IgD-negative memory B cell (primary cell): ENCODE measurements at regions not wholly inside any gene's neighbourhood (a gene's known extent, or its start where the extent isn't known, plus 50 kb on each side); places are given as distances from the start of the nearest gene placed in this dataset.
"Not testable (repeated sequence)": the region's sequence is repeated elsewhere in the genome, so short reads cannot be mapped to it uniquely, and the experiment has no call there.

Source experiments
- H3K27ac Mint-ChIP-seq, 3 donors: one replicate each; pipeline ENCODE4 v1.8.0; 2020 to 2022; ENCODE audit warnings: mild to moderate bottlenecking in 3 of 3, mixed read lengths in 3 of 3, moderate library complexity in 1 of 3
- H3K27me3 Mint-ChIP-seq: one replicate; pipeline ENCODE4 v1.8.0; 2021; ENCODE audit warnings: mixed read lengths
- H3K36me3 Mint-ChIP-seq: one replicate; pipeline ENCODE4 v1.8.0; 2020; ENCODE audit warnings: mild to moderate bottlenecking, mixed read lengths
- H3K4me1 Mint-ChIP-seq, 3 donors: one replicate each; pipeline ENCODE4 v1.8.0; 2020 to 2022; ENCODE audit warnings: mixed read lengths in 3 of 3, mild to moderate bottlenecking in 1 of 3
- H3K4me3 Mint-ChIP-seq, 4 donors: one replicate each; pipeline ENCODE4 v1.8.0; 2020 to 2022; ENCODE audit warnings: mild to moderate bottlenecking in 4 of 4, mixed read lengths in 4 of 4, moderate library complexity in 3 of 4
- H3K9me3 Mint-ChIP-seq, 3 donors: one replicate each; pipeline ENCODE4 v1.8.0; 2020 to 2021; ENCODE audit warnings: mixed read lengths in 3 of 3, mild to moderate bottlenecking in 1 of 3

DNA sequence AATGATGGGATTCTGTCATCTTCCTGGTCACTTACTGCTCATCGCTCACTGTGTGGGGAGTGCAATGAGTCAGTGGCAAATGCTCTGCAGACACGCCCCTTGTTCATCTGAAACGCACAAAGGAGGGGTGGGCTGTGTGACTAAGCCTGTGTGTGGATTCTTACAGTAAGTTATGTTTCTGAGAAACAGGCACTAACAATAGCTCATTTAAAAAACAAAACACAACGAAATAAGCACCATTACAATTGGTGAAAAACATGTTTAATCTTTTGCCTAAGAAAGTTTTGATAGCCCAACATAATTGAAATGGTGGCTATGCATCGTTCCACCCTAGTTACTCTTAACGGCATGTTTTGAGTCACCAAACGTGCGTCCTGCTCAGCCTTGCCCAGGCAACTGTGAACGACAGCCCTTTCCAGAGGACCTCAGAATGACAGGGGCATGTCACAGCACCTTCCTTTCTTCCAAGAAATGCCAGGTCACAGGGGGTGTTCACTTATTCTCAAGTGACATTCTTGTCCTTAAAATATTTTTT is 118.4 kb upstream of the SGK1 start:
- Mint-ChIP-seq H3K4me1 (peaks cover 12 to 23% (median 19%) of the 10 kb centered on the region in 3 donors), H3K27me3 (no peaks in the 10 kb centered on the region), H3K27ac (peak overlapping the region in 1 of 3 donors; percentile 9), H3K9me3 (no peaks in the 10 kb centered on the region), H3K4me3 (peak overlapping the region; percentile 19 to 81 (median 69)), H3K36me3 (no peaks in the 10 kb centered on the region)

DNA sequence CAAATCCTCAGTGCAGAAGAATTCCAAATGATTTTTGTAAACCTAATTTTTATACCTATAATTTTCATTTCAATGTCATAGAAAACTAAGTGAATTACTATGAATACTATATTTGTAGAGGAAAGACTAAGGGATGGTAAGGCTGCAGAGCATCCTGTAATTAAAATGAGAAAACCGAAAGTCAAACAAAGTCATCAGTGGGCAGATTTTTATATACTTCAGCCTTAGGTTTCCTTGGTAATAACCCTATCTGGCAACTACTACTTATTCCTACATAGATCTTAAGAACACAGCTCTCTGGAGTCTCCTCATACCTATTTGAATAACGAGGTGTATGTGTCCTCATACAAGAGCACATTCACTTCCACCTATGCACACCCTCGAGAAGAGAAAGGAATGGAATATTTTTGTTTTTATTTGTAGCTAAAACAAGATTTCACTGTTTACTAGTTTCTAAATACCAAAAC is 117.9 kb upstream of the SGK1 start:
- Mint-ChIP-seq H3K9me3 (no peaks in the 10 kb centered on the region), H3K27me3 (no peaks in the 10 kb centered on the region), H3K4me1 (peaks cover 12 to 23% (median 19%) of the 10 kb centered on the region in 3 donors), H3K27ac (peak overlapping the region in 1 of 3 donors; percentile 69), H3K36me3 (no peaks in the 10 kb centered on the region), H3K4me3 (peak overlapping the region; percentile 19 to 81 (median 69))

DNA sequence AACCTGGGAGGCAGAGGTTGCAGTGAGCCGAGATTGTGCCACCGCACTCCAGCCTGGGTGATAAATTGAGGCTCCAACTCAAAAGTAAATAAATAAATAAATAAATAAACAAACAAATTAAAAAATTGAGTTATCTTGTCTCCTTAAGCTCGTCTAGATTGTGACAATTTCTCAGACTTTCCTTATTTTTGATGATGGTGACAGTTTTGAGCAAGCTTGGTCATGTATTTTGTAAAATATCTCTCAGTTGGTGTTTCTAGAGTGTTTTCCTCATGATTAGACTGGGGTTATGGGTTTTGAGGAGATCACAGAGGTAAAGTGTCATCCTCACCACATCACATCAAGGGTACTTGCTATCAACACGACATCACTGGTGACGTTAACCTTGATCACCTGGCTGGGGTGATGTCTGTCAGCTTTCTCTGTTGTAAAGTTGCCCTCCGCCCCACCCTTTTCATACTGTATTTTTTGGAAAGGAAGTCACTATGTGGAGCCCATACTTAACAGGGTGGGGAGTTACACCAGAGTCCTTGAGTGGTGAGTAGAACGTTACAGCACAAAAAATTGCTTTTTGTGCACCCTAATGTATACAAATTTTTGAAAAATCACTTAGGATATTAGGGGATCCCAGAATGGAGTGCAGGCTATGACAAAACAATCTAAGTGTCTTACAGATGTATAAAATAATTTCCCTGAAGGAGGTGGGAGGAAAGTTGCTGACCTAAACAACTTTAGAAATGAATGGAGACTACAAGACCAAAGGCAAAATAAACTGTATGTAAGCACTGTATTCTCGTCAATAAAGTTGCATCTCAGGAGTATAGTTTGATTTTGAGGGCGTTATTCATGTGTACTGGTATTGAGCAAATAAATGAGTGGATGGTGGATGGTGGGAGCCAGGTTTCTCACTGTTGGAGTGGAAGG is 116.4 kb upstream of the SGK1 start:
- H3K9me3 Mint-ChIP-seq: no peaks in the 10 kb centered on the region
- H3K4me1 Mint-ChIP-seq: peaks cover 12 to 23% (median 19%) of the 10 kb centered on the region in 3 donors
- no peaks in the 10 kb centered on the region for H3K36me3 Mint-ChIP-seq
- no peak overlapping the region for H3K4me3 Mint-ChIP-seq
- H3K27ac Mint-ChIP-seq: no peak overlapping the region
- H3K27me3 Mint-ChIP-seq: no peaks in the 10 kb centered on the region

DNA sequence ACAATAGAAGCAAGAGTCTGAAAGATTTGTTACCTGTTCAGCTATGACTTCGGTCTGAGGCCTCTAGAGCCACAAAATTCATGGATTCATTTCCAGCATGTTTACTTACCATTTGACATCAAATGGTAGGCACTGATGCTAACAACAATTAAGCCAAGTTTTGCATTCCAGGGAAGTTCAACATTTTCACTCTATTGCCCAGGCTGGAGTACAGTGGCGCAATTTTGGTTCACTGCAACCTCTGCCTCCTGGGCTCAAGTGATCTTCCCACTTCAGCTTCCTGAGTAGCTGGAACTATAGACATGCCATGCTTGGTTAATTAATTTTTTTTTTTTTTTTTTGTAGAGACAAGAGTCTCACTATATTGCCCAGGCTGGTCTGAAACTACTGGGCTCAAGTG is 114.1 kb upstream of the SGK1 start:
- peaks cover 11 to 16% (median 13%) of the 10 kb centered on the region in 3 donors for H3K4me1 Mint-ChIP-seq
- no peaks in the 10 kb centered on the region for H3K9me3 Mint-ChIP-seq

DNA sequence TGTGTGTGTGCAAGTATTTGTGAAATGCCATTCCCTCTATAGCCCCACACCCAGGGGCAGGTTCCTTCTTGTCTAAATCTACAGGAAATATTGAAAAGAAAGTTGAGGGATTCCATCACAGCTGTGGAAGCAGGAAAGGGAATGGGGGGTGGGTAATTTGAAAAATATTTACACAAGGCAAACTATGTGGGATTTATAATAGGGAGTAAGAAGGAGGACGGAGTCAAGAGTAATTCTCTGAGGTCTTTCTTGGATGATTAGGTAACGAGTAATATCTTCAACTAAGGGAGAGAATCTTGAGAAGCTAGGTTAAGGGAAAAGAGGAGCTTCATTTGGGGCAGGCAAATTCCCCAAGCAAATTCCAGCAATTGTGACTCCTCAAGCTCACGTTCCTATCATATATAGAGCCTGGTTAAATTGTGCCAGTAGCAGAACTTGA is 113.5 kb upstream of the SGK1 start:
- H3K36me3 Mint-ChIP-seq: no peaks in the 10 kb centered on the region
- peaks cover 5 to 10% (median 9%) of the 10 kb centered on the region in 3 donors for H3K4me1 Mint-ChIP-seq
- H3K4me3 Mint-ChIP-seq: no peak overlapping the region
- H3K9me3 Mint-ChIP-seq: no peaks in the 10 kb centered on the region
- H3K27ac Mint-ChIP-seq: no peak overlapping the region
- H3K27me3 Mint-ChIP-seq: no peaks in the 10 kb centered on the region

More for the DNA sequence above, 114.1 kb upstream of the SGK1 start:
- H3K36me3 Mint-ChIP-seq: no peaks in the 10 kb centered on the region
- no peak overlapping the region for H3K4me3 Mint-ChIP-seq
- H3K27me3 Mint-ChIP-seq: no peaks in the 10 kb centered on the region
- H3K27ac Mint-ChIP-seq: no peak overlapping the region

DNA sequence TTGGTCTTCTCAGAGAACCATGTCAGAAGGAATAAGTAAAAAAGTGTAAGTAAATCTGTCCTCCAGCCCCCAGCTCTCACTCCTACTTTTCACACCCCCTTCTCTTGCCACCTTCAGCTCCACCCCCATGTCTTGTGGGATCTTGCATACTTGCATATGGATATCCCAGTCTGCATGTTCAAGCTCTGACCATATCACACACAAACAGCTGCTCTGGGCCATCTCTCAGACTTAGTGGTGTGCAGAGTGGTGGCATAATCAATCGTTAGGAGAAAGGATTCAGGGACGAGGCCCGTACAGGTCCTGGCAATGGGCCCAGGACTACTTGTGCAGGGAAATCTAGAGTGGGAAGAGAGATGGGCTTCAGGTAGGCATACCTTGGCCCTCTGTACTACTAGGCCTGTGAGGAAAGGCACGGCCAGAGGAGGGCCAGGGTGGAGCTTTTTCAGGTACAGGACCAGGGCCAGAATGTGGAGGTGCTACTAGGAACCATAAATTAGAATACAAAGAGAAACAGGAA is 112.0 kb upstream of the SGK1 start:
- Mint-ChIP-seq H3K36me3 (no peaks in the 10 kb centered on the region), H3K27ac (no peak overlapping the region), H3K4me1 (peaks cover 0 to 6% (median 2%) of the 10 kb centered on the region in 3 donors), H3K27me3 (no peaks in the 10 kb centered on the region), H3K4me3 (no peak overlapping the region), H3K9me3 (no peaks in the 10 kb centered on the region)

DNA sequence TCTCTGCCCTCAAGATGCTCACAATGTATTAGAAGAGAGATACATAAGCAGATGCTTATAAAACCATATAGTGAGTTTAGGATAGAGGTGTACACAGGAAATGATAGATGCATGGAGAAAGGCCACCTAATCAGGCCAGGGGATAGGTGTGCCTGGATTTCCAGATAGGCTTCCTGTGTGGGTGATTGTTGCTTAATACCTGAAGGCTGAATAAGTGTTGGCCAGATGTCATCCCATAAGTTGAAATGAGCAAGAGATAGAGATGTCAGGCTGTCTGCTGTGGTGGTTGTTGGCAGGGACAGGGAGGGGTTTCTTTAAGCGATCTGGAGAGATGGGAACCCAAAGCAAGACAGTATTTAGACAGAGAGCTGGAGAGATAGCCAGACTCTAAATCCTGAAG is 109.8 kb upstream of the SGK1 start:
- Mint-ChIP-seq H3K9me3 (no peaks in the 10 kb centered on the region), H3K27ac (no peak overlapping the region), H3K27me3 (no peaks in the 10 kb centered on the region), H3K36me3 (no peaks in the 10 kb centered on the region), H3K4me3 (no peak overlapping the region), H3K4me1 (peaks cover 0 to 10% (median 7%) of the 10 kb centered on the region in 3 donors)

DNA sequence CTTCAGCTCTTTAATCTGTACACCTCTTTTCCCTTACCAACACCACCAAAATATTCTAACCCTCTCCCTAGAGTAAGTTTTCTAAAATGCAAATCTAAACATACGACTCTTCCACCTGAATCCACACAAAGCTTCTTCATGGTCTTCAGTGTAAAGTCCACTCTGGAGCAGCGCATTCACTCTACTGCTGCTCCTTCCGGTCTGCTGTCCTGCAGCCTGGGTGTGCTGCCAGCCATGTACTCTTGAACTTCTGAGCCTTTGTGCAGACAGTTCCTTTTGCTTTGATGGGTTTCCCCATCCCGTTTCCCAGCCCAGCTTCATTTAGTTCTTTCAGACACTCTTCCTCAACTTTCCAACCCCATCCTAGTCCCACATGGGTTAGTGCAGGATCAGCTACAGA is 108.7 kb upstream of the SGK1 start:
- H3K27me3 Mint-ChIP-seq: no peaks in the 10 kb centered on the region
- H3K4me3 Mint-ChIP-seq: no peak overlapping the region
- H3K36me3 Mint-ChIP-seq: no peaks in the 10 kb centered on the region
- H3K9me3 Mint-ChIP-seq: no peaks in the 10 kb centered on the region
- H3K27ac Mint-ChIP-seq: no peak overlapping the region
- H3K4me1 Mint-ChIP-seq: peaks cover 0 to 10% (median 8%) of the 10 kb centered on the region in 3 donors

DNA sequence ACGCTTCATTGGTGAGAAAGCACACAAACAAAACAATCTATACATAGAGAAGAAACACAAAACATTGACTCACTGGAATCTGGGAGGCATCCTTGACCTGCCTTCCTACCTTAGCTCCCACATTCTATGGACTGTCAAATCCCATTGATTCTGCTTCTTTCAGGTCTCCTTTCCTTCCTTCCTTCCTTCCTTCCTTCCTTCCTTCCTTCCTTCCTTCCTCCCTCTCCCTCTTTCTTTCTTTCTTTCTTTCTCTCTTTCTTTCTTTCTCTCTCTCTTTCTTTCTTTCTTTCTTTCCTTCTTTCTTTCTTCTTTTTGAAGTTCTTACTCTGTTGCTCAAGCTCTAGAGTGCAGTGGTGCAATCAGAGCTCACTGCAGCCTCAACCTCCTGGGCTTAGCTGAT is 108.0 kb upstream of the SGK1 start:
- not testable (repeated sequence) for H3K9me3 Mint-ChIP-seq, H3K36me3 Mint-ChIP-seq, H3K4me3 Mint-ChIP-seq, H3K27ac Mint-ChIP-seq, H3K27me3 Mint-ChIP-seq
- peaks cover 0 to 10% (median 8%) of the 10 kb centered on the region in 3 donors for H3K4me1 Mint-ChIP-seq

DNA sequence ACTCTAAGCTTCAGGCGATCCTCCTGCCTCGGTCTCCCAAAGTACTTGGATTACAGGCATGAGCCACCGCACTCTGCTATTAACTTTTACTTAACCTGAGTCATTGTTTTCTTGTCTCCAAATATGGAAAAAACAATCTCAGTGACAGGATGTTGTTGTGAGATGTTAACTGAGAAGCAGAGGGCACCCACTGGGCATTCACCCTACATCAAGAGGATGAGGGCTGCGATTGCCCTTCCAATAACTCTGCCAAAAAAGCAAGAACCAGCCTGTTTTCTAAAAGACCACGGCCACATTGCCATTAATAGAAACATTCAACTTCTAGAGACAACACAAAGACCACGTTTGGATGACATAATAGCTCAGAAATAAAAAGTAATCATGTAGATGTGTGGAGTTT is 107.6 kb upstream of the SGK1 start:
- H3K36me3 Mint-ChIP-seq: no peaks in the 10 kb centered on the region
- no peak overlapping the region for H3K27ac Mint-ChIP-seq
- no peaks in the 10 kb centered on the region for H3K9me3 Mint-ChIP-seq
- H3K4me1 Mint-ChIP-seq: peaks cover 0 to 10% (median 8%) of the 10 kb centered on the region in 3 donors
- no peak overlapping the region for H3K4me3 Mint-ChIP-seq
- H3K27me3 Mint-ChIP-seq: no peaks in the 10 kb centered on the region

DNA sequence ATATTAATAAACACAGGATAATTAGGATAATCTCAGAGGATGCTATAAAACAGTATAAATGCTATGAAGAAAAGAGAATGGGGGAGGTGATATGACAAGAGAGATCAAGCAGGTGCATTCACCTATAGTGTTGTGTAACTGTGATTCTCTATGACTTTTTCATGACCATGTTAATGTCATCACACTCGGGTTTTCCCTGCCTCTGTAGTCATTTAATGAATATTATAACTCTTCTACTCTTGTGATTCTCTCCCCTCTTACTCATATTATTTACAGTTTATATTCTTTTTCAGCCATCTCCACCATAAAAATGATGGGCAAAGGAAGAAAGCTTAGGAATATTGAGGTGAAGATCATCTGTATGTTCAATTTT is 106.9 kb upstream of the SGK1 start:
- Mint-ChIP-seq H3K9me3 (no peaks in the 10 kb centered on the region), H3K27me3 (no peaks in the 10 kb centered on the region), H3K27ac (no peak overlapping the region)

DNA sequence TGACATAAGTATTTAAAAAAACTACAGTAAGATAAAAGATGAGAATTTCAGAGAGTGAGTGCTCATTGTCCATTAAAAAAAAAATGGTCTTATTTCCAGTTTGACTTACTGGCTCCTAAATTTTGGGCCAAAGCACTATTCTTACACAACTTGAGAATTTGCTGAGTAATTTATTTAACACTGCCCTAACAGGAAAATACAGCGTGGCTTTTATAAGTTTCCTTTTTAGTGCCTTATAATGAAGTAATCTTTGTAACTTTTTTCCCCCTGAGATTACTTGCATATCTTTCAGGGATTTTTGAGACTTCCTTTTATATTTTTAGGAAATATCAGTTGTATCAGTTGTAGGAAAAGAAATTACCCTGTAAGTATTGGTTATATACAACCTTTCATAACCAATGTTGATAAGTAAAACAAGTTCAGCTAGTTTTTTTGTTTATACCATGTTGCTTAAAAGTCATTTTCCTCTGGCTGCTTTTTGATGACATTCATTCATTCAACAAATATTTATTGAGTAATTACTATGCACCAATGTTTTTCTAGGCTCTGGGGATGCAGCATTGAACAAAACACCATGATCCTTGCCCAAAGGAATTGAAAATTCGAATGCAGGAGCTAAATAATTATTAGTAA is 106.4 kb upstream of the SGK1 start:
- Mint-ChIP-seq H3K4me3 (no peak overlapping the region), H3K27ac (no peak overlapping the region), H3K9me3 (no peaks in the 10 kb centered on the region), H3K36me3 (no peaks in the 10 kb centered on the region), H3K4me1 (peaks cover 0 to 10% (median 8%) of the 10 kb centered on the region in 3 donors), H3K27me3 (no peaks in the 10 kb centered on the region)

More for the DNA sequence above, 106.9 kb upstream of the SGK1 start:
- Mint-ChIP-seq H3K4me1 (peaks cover 0 to 10% (median 8%) of the 10 kb centered on the region in 3 donors), H3K4me3 (no peak overlapping the region), H3K36me3 (no peaks in the 10 kb centered on the region)

DNA sequence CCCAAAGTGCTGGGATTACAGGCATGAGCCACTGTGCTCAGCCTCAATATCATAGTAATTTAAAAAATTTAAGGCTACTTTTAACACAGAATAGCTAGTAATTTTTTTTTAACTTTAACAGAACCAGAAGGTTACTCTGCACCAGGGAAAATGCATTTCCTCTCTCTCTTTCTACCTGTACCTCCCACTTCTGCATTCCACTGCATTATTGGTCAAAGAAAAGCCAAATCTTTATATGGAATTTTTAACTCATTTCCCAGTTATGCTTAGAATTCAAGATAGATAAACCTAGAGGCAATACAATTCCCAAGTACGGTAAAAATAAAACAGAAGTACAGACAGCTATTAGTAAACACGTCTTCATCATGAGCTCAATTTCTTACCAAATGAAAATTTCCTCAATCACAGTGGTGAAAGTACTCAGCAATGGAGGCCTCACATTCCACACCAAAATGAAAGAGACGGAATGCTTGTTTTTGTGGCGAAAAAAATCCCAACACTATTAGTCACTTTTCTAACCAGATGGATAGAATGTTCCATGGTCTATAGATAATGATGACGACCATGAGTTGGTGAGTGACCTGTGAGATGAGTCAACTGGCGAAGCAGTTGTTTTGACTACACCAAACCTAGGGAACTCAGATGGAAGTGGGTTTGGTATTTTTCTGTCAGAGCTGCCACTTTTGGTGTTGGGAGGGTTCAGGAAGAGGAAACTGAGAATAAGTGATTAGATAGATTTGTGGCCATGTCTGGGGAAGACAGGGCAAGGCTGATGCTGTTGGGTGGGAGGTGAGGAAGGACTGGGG is 104.7 kb upstream of the SGK1 start:
- H3K36me3 Mint-ChIP-seq: no peaks in the 10 kb centered on the region
- no peaks in the 10 kb centered on the region for H3K27me3 Mint-ChIP-seq
- H3K27ac Mint-ChIP-seq: no peak overlapping the region
- H3K9me3 Mint-ChIP-seq: no peaks in the 10 kb centered on the region
- peaks cover 0 to 10% (median 8%) of the 10 kb centered on the region in 3 donors for H3K4me1 Mint-ChIP-seq
- H3K4me3 Mint-ChIP-seq: no peak overlapping the region

DNA sequence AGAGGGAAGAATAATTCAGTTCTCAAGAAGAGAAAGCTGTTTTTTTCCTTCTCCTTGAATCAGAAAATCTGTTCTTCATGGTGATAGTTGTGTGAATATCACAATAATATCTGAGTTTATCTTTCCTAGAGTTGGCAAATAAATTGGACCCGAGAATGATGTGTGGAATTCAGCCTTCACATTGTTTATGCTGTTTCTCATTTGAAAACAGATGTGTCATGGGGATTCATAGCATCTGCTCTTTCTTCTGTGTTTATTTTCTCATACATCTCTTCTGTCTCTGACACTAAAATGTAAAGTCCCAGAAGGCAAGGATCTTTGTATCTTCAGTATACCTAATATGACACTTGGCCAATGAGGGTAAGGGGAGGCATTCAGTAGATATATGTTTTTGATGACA is 103.6 kb upstream of the SGK1 start:
- no peak overlapping the region for H3K4me3 Mint-ChIP-seq
- no peaks in the 10 kb centered on the region for H3K9me3 Mint-ChIP-seq
- H3K27ac Mint-ChIP-seq: no peak overlapping the region
- H3K27me3 Mint-ChIP-seq: no peaks in the 10 kb centered on the region
- peaks cover 0 to 10% (median 8%) of the 10 kb centered on the region in 3 donors for H3K4me1 Mint-ChIP-seq
- H3K36me3 Mint-ChIP-seq: no peaks in the 10 kb centered on the region
